ENCODE measurements at regions not wholly inside any gene's neighbourhood (a gene's known extent, or its start where the extent isn't known, plus 50 kb on each side); places are given as distances from the start of the nearest gene placed in this dataset.
A peak's percentile ranks its signal among the peaks of the same experiment; 100 is the strongest.

DNA sequence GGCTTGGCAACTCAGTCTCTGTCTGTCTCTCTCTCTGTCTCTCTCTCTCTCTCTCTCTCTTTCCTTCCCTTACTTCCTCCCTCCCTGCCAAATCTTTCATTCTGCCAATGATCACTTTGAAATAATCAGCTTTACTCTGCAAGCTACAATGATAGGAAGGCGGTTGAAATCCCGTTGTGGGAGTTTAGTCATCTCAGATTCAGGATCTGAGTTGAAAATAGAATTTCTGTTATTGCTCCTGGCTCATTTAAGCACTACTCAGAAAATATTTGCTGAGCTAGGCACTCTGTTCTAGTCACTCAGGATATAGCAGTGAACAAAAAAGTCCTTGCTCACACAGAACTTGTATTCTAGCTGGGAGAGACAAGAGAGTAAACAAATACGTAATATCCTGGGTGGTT is 56.3 kb upstream of the DCTD start:
- TF ChIP-seq, protein P1, sequence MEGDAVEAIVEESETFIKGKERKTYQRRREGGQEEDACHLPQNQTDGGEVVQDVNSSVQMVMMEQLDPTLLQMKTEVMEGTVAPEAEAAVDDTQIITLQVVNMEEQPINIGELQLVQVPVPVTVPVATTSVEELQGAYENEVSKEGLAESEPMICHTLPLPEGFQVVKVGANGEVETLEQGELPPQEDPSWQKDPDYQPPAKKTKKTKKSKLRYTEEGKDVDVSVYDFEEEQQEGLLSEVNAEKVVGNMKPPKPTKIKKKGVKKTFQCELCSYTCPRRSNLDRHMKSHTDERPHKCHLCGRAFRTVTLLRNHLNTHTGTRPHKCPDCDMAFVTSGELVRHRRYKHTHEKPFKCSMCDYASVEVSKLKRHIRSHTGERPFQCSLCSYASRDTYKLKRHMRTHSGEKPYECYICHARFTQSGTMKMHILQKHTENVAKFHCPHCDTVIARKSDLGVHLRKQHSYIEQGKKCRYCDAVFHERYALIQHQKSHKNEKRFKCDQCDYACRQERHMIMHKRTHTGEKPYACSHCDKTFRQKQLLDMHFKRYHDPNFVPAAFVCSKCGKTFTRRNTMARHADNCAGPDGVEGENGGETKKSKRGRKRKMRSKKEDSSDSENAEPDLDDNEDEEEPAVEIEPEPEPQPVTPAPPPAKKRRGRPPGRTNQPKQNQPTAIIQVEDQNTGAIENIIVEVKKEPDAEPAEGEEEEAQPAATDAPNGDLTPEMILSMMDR (IDR thresholded peaks at IDR 0.05; ENCODE audit: insufficient read depth, low read depth, low read length, missing control alignments) = no peak
- H3K4me3 ChIP-seq (ENCODE audit: low read depth, low read length) = no peak overlapping the region
- DNase-seq (ENCODE audit: low read depth) = no peak

DNA sequence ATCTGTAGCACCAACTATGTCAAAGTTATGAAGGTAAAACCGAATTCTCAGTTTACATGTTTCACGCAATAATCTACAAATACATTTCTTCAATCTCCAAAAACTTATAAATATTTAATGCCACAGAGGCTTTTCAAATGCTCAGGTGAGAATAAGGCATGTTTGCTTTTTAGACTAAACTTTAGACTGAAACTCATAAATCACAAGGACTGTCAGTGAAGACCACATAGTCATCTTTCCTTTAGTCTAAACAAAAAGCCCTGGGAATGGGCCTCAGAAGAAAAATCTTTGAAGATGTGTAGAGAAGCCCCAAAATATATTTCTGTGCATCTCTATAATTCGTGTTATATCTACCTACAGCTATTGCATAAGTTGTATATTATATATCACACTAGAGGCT is 54.5 kb upstream of the DCTD start:
- TF ChIP-seq, protein P1 (IDR thresholded peaks at IDR 0.05; ENCODE audit: insufficient read depth, low read depth, low read length, missing control alignments) = no peak
- DNase-seq (ENCODE audit: low read depth) = no peak
- no peak overlapping the region for H3K4me3 ChIP-seq (ENCODE audit: low read depth, low read length)

- DNase-seq (ENCODE audit: low read depth) = peak; percentile 40
- H3K4me3 ChIP-seq (ENCODE audit: low read depth, low read length) = no peak overlapping the region; the same call in none of the 2 replicates
Observed at GRCh38 chr4:182969651-182970279, 52.6 kb upstream of the DCTD start.

DNA sequence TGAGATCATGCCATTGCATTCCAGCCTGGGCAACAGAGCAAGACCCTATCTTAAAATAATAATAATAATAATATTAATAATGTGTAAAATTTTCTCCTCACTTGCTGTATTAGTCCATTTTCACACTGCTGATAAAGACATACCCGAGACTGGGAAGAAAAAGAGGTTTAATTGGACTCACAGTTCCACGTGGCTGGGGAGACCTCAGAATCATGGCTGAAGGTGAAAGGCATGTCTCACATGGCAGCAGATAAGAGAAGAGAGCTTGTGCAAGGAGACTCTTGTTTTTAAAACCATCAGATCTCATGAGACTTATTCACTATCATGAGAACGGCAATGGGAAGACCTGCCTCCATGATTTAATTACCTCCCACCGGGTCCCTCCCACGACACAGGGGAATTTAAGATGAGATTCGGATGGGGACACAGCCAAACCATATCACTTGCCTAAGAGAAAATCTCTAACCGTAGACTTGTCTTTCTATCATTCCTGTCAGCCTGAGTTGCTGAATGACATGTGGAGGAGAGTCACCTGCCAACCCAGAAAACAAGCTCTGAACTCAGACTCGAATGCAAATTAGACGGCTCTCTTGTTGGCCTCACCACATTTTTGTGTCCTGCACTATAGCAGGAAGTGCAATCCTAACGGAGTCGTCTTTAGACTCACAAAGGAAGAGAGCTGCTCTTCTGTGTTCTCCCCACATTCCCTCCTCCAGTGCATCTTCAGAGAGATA is 51.9 kb upstream of the DCTD start:
- TF ChIP-seq, protein P1 (IDR thresholded peaks at IDR 0.05; ENCODE audit: insufficient read depth, low read depth, low read length, missing control alignments) = no peak
- peak; percentile 67 for DNase-seq (ENCODE audit: low read depth)
- no peak overlapping the region; the same call in none of the 2 replicates for H3K4me3 ChIP-seq (ENCODE audit: low read depth, low read length)

More at GRCh38 chr4:182969651-182970279, 52.6 kb upstream of the DCTD start:
- TF ChIP-seq, protein P1 (IDR thresholded peaks at IDR 0.05; ENCODE audit: insufficient read depth, low read depth, low read length, missing control alignments) = no peak

- TF ChIP-seq, protein P1 (IDR thresholded peaks at IDR 0.05; ENCODE audit: insufficient read depth, low read depth, low read length, missing control alignments) = no peak
- no peak for DNase-seq (ENCODE audit: low read depth)
- H3K4me3 ChIP-seq (ENCODE audit: low read depth, low read length) = no peak overlapping the region
Observed at GRCh38 chr4:182967403-182967802, 50.2 kb upstream of the DCTD start.

Measured in GM12865 (cell line).